ENCODE measurements at regions not wholly inside any gene's neighbourhood (a gene's known extent, or its start where the extent isn't known, plus 50 kb on each side); places are given as distances from the start of the nearest gene placed in this dataset.
"Not testable (repeated sequence)": the region's sequence is repeated elsewhere in the genome, so short reads cannot be mapped to it uniquely, and the experiment has no call there.

DNA sequence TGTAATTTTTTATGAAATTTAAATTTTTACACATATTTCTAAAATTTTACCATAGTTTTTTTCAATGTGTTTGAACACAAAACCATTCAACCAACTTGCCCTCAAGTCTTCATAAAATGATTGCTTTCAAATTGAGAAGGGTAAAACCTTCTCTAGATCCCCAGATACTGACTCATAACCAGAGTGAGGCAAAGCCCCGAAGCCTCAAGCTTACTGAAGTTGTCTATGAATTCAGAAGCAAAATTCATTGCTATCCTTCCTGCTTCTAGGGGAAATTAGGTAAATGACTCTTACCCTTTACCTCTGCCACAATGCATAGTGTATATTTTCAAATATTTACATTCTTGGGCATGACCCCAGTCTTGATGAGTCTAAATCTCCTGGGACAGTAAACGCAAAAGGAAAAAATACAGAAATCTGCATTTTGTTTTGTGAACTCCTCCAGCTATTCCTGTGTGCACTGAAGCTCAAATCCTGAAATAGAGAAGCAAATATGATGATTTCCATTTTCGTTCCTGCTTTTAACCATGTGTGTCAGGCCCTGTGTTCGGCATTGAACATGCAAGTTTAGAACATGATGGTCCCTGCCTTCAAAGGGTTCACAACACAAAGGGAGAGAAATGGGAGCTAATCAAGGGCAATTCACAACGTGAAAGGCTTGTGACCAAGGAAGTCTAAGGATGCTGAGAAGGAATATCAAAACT lies 246.3 kb downstream of the SUCLG1 start:
- DNase-seq: no peak

DNA sequence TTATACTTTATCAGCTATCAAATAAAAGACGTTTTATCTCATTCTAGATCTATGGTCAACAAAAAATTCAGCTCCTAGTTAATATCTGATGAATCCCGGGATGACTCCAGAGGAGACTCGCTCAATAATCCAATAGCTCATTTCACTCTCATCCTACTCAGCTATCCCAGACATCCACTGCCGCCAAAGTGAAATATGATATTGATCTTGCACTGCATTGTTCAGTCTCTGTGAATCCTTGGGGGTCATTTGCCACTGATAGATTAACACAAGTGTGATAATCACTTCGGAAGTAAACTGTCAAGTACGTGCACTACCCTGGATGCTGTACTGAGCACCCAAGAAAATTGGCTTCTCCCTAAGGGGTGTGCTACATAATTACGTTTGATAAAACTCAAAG lies 249.1 kb downstream of the SUCLG1 start:
- DNase-seq: no peak

DNA sequence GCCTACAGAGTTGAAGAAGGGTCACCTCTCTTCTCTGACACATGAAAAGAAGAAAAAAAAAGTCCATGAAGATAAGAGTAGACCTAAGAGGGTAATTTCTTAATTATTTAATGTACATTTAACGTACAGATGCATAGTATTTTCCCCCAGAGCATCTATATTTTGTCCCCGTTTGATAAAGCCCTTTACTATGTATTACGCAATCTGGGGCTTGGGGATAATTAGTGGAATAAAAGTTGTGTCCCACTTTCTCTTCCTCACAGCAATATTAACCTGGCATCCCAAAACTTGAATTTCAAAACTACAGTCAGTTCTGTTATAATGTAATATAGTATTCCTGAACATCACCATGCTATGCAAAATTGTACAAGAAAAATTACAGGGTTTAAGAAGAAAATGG lies 254.1 kb downstream of the SUCLG1 start:
- no peak for DNase-seq

DNA sequence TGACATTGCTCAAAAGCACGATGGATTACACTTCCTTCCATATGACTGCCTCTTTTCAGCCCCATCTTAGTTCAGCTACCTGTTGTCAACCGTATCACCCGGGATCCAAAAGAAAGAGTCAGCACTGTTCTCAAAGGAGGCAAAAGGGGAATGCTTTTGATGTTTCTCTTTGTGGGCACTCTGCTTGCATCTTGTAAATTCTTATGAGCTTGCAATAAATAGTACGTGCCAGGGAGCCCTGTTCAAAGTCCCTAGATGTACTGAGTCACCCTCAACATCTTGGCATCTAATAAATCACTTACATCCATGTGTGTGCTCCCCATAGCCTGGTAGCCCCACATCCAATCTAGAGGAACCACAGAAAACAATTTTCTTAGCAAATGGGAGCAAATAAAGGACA lies 256.9 kb downstream of the SUCLG1 start:
- no peak for DNase-seq

DNA sequence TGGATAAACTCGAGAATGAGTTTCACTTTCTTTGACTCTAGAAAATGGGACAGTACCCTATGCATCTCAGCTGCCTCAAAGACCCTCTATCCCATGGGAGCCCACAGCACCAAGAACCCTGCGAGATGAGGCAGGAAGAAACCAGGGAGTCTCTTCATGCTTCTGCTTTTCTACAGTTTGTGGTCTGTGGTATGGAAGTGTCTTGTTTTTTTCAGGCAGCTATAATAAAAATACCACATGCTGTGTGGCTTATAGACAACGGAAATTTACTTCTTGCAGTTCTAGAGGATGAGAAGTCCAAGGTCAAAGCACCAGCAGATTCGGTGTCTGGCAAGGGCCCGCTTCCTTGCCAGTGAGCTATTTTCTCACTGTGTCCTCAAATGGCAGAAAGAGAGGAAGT lies 257.9 kb downstream of the SUCLG1 start:
- no peak for DNase-seq

DNA sequence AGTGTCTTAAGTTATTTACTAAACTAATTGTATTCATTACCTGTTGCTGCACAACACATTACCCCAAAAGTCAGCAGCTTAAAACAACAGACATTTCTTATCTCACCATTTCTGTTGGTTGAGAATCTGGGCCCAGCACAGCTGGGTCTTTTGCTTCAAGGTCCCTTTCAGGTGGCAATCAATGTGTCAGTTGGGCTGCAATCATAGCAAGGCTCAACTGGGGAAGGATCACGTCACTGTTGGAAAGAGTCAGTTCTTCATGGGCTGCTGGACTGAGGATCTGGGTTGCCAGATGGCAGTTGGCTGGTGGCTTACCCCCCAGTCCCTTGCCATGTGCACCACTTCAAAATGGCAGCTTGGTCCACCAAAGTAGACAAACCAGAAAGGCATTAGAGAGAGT lies 261.2 kb downstream of the SUCLG1 start:
- DNase-seq: no peak

DNA sequence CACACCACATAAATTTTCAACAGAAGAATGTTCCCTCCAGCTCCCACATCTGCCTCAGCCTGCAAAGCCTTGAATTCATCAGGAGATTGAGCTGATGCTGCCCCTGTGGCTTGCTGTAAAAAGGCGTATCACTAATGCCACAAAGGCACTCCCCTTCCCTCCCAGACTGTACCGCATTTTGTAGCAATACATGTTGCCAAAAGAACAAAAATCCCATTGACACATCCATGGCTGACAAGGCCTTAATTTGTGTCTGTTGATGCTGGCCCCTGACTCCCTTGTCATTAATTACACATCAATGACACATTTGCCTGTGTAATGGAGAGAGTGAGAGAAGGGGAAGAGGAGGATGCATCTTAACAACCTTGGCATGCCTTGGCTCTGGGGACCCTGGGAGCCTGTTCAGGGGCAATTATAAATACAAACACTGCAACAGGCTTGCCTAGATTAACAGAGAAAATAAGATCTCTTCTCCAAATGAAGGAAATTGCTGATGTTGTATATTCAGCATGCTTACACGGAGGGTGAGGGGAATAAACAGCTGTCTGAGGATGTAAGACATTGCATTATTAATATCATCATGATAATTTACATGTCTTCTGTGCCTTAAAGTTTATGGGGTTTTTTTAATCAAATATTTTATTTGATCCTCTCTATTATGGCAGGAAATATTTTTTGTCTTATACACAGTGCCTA lies 264.0 kb downstream of the SUCLG1 start:
- DNase-seq: no peak

DNA sequence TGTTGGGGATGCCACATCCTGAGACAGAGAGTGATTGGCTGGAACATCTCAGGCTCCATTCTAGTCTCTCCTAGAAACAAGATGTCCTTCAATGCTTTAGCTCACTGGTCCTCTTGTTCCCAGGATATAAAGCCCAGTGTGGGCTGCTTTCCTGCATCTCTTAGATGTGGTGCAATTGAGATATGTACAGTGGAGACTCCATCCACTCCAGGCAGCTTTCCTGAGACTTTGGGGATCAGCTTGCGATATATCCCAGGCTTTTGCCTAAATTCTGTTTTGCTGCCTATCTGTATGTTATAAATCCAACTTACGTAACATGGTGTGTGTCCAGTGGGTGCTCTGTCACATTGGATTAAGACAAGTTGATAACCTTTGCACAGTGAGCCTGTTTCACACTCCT lies 264.9 kb downstream of the SUCLG1 start:
- DNase-seq: no peak

DNA sequence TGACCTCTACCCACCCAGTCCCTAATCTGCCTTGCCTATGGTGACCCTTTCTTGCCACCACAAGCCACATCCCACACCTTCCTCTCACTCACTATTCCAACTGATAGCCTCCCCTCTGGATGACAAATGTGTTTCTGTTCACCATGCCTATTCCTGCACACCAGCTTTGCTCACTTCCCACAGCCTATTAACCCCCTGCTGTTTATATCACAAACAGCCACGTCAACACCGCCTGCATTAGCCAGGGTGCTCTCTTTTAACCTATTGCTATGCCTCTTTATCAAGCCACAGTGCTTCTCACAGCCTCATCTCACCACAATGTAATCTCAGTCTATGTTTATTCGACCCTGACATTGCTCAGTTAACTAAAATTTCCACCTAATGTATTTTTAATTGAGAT lies 271.8 kb downstream of the SUCLG1 start:
- DNase-seq: no peak

DNA sequence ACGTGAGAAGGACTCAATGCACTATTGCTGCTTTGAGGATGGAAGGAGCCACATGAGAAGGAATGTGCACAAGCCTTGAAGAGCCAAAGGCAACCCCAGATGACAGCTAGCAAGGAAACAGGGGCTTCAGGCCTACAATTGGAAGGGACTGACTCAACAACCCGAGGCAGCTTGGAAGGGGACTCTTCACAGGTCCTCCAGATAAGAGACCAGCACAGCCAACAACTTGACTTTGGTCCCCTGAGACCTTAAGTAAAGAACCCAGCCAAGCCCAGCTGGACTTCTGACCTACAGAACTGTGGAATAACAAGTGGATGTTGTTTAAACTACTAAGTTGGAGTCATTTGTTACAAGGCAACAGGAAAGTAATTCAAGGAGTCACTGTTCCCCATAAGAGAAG lies 277.2 kb downstream of the SUCLG1 start:
- DNase-seq: no peak

DNA sequence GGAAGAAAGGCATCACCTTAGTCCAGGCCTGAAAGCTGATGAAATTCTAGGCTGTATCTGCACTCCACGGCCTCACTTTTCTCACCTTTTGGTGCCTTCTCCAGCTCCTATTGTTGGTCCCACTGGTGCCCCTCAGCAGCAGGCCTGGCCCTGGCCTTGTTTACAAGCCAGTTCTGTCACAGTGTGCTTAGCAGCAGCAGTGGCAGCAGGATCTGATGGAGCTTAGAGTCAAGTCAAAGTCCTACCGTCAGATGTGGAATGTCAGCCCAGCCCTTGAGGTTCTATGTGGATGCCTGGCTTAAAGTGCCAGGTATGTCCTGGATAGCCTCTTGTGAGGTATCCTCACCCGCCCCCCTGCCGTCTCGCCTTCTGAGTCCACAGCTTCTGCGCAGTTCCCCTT lies 281.3 kb downstream of the SUCLG1 start:
- DNase-seq: no peak

DNA sequence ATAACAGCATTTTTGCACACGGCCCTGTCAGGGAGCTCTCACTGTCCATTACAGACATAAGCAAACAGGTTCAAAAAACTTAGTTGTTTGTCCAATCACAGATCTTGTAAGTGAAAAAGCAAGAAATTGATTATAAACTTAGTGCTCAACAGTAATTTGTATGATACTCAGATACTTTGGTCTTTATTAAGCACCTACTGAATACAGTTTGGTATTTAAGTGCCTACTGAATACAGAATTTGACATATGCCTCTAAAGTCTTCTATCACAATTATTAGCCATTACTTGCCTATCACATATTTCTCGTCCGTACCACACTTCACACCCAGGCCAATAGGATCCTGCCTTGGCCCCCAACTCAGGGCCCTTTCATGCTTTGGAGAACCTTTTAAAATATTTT lies 283.1 kb downstream of the SUCLG1 start:
- DNase-seq: no peak

DNA sequence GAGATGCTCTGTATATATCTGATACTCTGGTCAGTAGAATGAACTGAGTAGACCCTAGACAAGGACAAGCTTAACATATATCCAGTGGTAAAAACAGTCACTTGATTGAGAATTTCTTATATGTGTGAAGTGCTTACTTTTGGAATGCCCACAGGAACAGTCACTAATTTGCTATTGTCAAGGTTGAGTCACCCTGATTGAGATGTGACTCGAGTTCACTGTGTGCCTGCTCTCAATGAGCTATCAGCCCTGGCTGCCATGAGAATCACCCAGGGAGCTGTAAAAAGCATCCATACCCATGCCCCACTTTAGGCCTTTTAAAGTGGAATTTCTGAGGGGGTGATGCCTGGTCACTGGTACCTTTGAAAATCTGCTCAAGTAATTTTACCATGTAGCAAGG lies 283.7 kb downstream of the SUCLG1 start:
- DNase-seq: no peak

DNA sequence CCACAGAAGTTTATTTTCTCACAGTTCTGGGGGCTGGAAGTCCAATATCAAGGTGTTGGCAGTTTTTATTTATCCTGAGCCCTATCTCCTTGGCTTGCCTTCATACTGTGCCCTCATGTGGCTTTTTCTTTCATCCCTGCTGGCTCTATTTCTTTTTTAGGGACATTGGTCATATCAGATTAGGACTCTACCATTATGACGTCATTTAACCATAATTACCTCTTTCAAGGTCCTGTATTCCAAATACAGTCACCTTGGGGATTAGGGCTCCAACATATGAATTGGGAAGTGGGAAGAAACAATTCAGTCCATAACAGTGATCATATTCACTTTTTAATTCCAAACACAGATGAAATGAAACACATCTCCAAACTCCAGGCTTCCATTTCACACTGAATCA lies 286.0 kb downstream of the SUCLG1 start:
- DNase-seq: no peak

DNA sequence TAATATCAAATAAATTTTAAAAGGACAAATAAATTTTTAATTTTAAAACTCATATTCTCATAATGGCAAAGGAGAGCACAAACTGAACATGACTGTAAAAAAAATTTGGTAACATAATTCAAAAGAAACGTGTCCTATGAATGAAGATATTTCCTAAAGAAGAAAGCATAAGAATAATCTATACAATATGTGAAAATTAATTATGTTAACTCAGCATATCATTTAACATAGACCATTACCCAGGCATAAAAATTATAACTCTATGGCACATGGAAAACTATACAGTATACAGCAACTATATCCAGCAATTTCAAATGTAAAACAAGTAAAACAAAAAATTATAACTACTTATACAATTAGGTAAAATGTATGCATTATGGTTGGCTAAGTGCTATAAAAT lies 288.1 kb downstream of the SUCLG1 start:
- DNase-seq: no peak

DNA sequence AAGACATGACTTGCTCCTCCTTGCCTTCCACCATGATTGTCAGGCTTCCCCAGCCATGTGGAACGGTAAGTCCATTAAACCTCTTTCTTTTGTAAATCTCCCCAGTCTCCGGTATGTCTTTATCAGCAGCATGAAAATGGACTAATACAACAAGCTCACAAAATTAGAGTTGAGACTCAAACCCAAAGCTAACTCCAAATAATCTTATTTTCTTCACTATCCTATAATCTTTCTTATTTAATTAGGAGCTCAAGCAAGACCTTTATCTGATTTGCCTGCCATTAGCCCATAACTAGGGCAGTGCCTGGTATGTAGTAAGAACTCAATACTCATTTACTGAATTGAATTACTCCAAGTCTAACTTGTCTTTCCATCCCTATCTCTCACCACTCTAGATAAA lies 289.2 kb downstream of the SUCLG1 start:
- no peak for DNase-seq

DNA sequence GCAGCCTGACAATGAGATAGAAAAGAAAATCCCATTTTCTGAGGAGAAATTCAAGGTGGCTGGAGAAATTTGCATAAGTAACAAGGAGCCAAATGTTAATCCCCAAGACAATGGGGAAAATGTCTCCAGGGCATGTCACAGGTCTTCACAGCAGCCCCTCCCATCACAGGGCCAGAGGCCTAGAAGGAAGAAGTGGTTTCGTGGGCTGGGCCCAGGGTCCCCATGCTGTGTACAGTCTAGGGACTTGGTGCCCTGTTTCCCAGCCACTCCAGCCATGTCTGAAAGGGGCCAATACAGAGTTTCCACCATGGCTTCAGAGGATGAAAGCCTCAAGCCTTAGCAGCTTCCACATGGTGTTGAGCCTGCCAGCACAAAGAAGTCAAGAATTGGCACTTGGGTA lies 290.5 kb downstream of the SUCLG1 start:
- DNase-seq: not testable (repeated sequence)

DNA sequence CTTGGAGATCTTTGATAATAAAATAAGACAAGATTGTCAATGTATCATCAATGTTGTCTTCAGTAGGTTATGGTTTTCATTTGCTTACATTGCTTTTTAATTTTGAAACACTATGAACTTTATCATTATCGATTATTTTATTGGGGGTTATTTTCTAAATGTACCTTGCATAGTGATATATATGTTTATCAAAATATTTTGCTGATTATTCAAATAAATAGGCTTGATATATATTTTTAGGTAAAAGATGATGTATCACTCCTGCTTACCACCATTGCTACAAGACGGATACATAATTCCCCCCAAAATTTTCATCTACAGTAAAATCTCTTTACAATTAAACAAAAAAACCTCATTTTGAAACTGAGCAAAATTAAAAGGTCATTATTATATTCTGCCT lies 293.8 kb downstream of the SUCLG1 start:
- DNase-seq: no peak

DNA sequence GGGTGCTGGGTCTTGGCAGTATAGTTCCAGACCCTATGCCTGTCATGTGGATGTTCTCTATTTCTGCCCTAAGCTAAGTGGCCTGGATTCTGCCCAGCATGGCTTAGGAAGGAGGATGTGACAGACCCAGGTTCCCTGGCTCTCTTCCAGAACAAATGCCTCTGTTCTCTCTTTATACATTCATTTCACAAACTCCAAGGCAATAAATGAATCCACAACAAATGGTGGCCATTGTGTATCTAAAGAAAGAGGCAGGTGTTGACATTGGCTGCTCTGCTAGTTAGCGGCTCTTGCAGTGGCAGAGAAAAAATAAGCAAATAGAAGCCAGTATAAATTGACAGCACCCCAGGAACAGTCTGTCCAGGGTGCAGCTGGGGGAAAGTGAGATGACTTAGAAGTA lies 298.6 kb downstream of the SUCLG1 start:
- no peak for DNase-seq

DNA sequence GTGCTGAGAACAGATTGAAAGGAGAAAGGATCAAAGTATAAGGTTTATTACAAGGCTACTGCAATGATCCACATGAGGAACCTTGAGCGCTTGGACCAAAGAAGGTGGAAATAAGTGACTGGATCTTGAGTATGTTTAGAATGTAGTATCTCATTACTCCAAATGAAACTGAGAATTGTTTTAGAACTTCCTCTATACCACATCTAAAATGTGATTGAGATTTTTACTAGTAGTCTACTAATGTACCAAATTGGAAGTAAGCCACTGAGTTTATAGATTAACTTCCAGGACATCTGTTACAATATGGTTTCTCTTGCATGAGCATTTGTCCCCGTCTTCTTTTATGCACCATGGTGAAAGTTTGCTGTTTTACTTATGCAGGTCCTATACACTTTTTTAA lies 300.5 kb downstream of the SUCLG1 start:
- DNase-seq: no peak

DNA sequence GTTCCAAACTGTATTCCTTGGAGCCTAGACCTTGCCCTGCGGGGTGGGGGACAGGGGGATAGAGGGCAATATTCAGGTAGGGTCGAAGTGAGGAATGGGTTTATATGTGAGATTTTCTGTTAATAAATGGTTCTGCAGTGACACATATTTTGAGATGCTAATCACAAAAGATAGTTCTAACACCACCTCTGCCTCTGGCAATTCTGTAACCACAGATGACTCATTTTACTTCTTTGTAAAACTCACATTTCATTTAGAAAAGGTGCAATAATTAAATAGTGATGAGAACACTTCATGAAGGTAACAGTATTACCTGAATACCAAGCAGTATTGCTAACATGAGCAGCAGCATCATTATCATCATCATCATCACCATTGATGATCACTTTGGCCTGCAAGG lies 306.6 kb downstream of the SUCLG1 start:
- no peak for DNase-seq

DNA sequence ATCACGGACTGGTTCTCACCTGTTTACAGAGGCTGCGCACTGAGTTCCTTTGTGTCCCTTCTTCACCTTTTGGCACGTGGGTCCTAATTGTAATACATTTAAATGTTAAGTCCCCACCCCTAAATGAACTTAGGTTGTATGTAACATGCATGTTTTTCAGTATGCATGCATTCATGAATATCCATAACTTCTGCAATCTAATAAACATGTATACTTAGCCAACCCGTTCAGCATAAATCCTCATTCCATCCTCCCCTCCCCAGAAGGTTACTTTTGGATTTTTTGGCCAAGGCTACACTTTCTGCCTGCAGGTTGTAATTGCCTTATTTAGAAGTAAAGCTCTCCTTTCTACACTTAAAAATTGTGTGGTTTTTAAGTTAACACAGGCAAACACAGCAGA lies 314.7 kb downstream of the SUCLG1 start:
- DNase-seq: no peak

DNA sequence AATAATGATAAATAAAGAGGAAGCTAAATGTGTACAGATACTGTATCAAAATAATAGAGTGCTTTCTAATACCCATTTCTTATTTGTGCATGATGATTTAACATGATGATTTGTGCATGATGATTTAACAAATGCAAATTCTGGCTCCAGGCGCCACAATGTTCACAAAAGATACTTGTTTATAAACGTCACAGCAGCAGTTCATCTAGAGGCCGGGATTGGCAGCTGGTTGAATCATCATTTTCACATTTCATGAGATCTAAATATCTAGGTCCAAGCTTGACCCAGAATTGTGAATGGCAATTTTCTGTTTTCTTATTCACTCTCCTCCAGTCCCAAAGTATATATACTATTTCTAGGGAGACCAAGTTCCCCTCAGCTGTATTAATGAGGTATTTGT lies 322.0 kb downstream of the SUCLG1 start:
- DNase-seq: no peak

DNA sequence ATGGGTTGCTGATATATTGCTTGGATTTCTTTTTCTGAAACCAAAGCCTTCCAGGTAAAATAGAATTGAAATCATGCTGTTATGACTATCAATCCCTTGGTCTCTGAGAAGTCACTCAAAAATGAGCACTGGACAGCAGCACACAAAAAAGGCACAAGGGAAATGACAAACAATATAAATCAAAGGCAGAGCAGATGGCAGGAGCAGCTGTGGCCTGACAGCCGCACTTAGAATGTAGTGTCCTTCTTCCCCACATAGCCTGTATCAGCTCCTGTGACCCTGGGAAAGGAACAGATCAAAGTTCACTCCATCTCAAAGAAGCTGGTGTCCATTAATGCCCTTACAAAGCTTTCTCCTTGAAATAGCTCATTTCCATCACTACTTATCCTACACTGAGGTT lies 326.7 kb downstream of the SUCLG1 start:
- DNase-seq: no peak

DNA sequence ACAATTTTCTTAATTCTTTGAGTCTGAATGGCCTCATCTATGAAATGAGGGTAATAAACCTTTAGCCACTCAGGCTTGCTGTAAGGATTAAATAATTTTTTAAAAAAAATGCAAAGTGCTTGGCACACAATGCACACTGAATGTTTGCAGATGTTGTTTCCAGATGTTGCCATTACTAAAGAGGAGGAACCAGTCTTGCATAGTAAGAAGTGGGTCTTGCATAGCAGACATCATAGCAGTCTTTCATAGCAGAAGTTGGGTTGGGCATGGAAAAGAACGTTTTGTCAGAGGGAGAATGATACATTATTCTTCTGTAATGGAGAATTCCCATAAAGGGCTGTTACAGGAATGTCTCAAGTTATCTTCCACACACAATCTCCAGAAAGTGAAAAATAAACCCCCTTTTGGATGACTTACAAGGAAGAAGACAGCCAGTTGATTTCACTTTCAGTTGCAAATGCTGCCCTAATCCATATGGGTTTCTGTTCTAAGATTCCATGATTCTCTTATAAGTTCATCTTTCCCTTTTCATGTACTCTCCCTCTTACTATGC lies 327.7 kb downstream of the SUCLG1 start:
- no peak for DNase-seq
